ENCODE measurements at regions not wholly inside any gene's neighbourhood (a gene's known extent, or its start where the extent isn't known, plus 50 kb on each side); places are given as distances from the start of the nearest gene placed in this dataset.

DNA sequence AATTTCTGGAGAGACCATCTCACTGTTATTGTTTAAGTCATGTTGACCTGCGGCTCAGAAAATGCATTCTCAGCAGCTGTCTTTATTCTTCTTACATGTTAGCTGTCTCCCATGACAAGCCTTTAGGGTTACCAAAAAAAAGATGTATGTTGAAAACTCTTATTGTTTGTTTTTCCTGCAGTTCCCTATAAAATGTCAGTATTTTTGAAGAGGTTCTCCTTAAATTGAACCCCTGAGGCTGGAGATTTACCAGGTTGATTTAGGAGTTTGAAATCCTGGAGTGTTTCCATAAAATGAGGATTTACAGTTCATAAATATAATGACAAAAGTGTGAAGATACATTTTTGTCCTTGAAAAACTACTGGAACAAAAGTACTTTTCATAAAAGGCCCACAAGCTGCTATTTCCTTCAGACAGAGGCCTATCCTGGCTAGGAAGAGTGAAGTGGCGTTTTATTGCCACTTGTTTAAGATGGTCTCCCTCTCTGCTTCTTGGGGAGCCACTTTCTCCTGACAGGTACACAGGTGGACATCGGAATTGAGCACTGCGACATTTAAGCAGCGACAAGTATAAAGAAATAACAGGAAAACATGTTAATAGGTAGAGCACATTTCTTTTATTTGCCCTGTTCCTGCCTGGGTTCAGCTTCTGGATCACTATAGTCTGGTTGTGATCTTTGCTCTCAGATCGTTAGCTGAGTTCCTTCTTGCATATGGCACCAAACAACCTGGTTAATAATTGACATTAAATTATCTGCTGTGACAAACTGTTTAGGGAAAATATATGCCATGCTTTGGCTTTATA, 344.8 kb upstream of the RPS23 start:
- H3K27me3 ChIP-seq (ENCODE audit: low read depth): no peaks in the 10 kb centered on the region
- H3K4me3 ChIP-seq: no peak overlapping the region
- H3K9me3 ChIP-seq: no peaks in the 10 kb centered on the region
- no peaks in the 10 kb centered on the region for H3K4me1 ChIP-seq
- in situ Hi-C loops (cut with MboI; ENCODE audit: low sequenced_read_pairs): no loop called here
- DNase-seq (ENCODE audit: low spot score in 2 of 2): no peak
- H3K36me3 ChIP-seq (replicated peaks): no peaks in the 10 kb centered on the region

DNA sequence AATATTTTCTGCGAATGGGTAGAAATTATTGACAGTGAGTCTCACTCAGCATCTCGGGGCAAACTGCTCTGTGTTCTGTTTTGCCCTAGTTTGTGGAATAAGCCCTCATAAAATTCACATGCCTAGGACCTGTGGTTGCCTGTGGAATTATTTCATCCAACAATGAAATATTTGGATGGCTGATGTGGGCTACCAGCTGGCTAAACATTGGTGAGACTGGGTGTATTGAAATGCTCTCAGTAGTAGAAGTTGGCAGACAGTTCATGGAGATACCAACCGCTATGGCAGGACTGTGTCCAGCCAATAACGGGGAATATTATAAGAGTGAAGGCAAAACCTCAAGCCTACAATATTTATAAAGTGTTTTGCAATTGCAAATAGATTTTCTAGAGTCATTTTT, 344.1 kb upstream of the RPS23 start:
- in situ Hi-C loops (cut with MboI; ENCODE audit: low sequenced_read_pairs): no loop called here
- Histone ChIP-seq H3K4me3 (no peak overlapping the region), H3K27me3 (ENCODE audit: low read depth) (no peaks in the 10 kb centered on the region), H3K9me3 (no peaks in the 10 kb centered on the region), H3K4me1 (no peaks in the 10 kb centered on the region), H3K36me3 (replicated peaks) (no peaks in the 10 kb centered on the region)
- no peak for DNase-seq (ENCODE audit: low spot score in 2 of 2)

DNA sequence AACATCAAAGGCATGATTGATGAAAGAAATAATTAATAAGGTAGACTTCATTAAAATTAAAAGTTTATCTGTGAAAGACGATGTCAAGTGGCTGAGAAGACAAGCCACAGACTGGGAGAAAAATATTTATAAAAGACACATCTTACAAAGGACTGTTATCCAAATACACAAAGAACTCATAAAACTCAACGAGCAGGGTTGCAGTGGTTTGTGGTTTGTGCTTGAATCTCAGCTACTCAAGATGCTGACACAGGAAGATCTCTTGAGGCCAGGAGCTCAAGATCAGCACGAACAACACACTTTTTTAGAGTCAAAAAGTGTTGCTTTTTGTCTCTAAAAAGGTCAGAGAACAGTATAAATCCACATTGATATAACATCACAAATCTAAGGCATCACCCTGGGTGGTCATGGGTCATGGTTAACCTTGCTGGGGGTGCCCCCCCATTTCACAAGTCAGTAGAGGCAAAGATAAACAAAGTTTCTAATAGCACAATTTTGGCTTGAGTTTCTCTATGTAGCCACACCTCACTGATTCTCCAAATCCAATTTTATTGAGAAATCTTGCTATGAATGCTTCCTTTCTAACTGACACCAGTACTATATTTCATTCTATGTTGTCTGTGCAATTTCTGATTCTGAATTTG, 342.9 kb upstream of the RPS23 start:
- in situ Hi-C loops (cut with MboI; ENCODE audit: low sequenced_read_pairs): no loop called here
- no peaks in the 10 kb centered on the region for H3K4me1 ChIP-seq
- no peaks in the 10 kb centered on the region for H3K36me3 ChIP-seq (replicated peaks)
- no peaks in the 10 kb centered on the region for H3K9me3 ChIP-seq
- H3K4me3 ChIP-seq: no peak overlapping the region
- DNase-seq (ENCODE audit: low spot score in 2 of 2): no peak
- no peaks in the 10 kb centered on the region for H3K27me3 ChIP-seq (ENCODE audit: low read depth)

DNA sequence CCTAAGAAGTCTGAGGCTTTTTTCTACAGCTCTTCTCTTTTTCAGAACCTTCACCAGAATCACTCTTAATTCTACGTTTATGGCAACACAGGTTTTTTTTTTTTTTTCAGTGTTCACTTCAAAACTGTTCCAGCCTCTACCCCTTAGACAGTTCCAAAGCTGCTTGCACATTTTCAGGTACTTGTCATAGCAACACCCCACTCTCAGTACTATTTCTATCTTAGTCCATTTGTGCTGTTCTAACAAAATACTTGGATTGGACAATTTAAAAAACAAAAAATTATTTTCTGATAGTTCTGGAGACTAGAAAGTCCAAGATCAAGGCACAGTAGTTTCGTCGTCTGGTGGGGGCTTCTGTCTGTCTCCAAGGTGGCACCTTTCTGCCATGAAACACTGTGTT, 340.9 kb upstream of the RPS23 start:
- Histone ChIP-seq H3K27me3 (ENCODE audit: low read depth) (no peaks in the 10 kb centered on the region), H3K4me3 (no peak overlapping the region), H3K4me1 (no peaks in the 10 kb centered on the region), H3K9me3 (no peaks in the 10 kb centered on the region), H3K36me3 (replicated peaks) (no peaks in the 10 kb centered on the region)
- DNase-seq (ENCODE audit: low spot score in 2 of 2): no peak
- in situ Hi-C loops (cut with MboI; ENCODE audit: low sequenced_read_pairs): no loop called here

DNA sequence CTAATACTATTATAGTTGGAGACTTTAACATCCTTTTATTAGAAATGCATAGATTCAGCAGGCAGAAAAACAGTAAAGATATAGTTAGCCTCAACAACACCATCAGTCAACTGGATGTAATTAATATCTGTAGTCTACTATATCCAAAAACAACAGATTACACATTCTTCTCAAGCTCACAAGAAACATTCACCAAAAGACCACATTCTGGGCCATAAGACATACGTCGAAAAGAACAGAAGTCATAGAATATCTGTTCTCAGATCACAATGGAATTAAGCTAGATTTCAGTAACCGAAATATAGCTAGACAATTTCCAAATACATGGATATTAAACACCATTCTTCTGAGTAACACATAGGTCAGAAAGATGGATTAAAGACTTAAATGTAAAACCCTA, 336.6 kb upstream of the RPS23 start:
- H3K36me3 ChIP-seq (replicated peaks): no peaks in the 10 kb centered on the region
- H3K9me3 ChIP-seq: no peaks in the 10 kb centered on the region
- H3K27me3 ChIP-seq (ENCODE audit: low read depth): no peaks in the 10 kb centered on the region
- no peak overlapping the region for H3K4me3 ChIP-seq
- in situ Hi-C loops (cut with MboI; ENCODE audit: low sequenced_read_pairs): no loop called here
- no peaks in the 10 kb centered on the region for H3K4me1 ChIP-seq
- DNase-seq (ENCODE audit: low spot score in 2 of 2): no peak

DNA sequence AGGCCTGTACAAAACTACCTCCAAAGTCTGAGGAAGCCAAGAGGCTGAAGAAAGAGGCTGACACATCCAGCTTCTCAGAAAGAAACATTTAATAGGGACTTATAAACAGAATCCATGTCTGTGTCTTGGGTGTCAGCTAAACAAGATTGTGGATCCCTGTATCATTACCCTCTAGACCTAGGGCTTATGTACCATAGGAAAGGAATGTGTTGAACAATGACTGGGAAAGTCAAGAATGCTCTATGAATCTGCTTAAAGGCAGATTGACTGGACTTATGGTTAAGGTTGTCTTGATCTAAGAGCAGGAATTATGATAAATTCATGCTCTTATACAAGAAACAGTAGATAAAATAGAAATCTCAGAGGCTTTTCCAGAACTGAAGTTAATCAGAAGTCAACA, 335.7 kb upstream of the RPS23 start:
- Histone ChIP-seq H3K27me3 (ENCODE audit: low read depth) (no peaks in the 10 kb centered on the region), H3K4me1 (no peaks in the 10 kb centered on the region), H3K36me3 (replicated peaks) (no peaks in the 10 kb centered on the region), H3K9me3 (no peaks in the 10 kb centered on the region), H3K4me3 (no peak overlapping the region)
- no peak for DNase-seq (ENCODE audit: low spot score in 2 of 2)
- in situ Hi-C loops (cut with MboI; ENCODE audit: low sequenced_read_pairs): no loop called here

DNA sequence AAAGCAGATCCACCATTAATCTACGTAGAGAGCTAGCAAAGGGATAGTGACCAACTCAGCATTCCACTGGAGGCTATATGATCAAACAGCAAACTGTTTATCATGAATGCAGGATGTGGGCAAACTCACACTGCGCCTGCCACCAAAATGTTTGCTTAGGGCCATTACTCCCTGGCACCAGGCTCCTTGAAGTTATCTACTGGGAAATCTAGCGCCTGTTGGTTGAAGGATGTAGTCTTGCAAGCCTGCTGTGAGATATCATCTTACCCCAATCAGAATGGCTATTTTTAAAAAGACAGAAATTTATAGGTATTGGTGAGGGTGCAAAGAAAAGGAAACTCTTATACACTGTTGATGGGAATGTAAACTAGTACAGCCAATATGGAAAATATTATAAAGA, 332.5 kb upstream of the RPS23 start:
- Histone ChIP-seq H3K27me3 (ENCODE audit: low read depth) (no peaks in the 10 kb centered on the region), H3K9me3 (no peaks in the 10 kb centered on the region), H3K4me1 (no peaks in the 10 kb centered on the region), H3K36me3 (replicated peaks) (no peaks in the 10 kb centered on the region), H3K4me3 (no peak overlapping the region)
- no peak for DNase-seq (ENCODE audit: low spot score in 2 of 2)
- in situ Hi-C loops (cut with MboI; ENCODE audit: low sequenced_read_pairs): no loop called here

DNA sequence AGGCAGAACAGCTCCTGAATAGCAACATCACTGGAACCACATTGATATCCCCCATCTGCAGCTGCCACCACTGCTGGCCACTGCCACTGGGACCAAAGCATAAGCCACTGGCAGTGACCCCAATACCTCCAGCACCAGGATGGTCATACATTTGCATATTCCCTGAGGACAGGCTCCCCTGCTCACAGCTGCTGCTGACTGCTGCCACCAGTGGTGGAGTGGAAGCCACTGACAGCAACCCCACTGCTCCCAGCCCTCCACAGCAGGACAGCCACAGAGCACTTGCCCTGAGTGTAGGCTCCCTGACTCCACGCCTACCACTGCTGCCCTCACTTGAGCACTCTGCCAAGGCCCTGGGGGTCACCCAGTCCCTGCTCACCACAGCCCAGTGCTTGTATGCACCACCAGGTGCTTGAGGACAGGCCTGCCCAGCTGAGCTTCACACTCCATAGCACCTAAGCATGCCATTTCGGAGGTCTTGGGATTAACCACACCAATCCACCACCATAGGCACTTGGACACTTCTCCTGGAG, 327.4 kb upstream of the RPS23 start:
- Histone ChIP-seq H3K4me3 (no peak overlapping the region), H3K36me3 (replicated peaks) (no peaks in the 10 kb centered on the region), H3K9me3 (no peaks in the 10 kb centered on the region), H3K4me1 (no peaks in the 10 kb centered on the region), H3K27me3 (ENCODE audit: low read depth) (no peaks in the 10 kb centered on the region)
- DNase-seq (ENCODE audit: low spot score in 2 of 2): no peak
- in situ Hi-C loops (cut with MboI; ENCODE audit: low sequenced_read_pairs): no loop called here

DNA sequence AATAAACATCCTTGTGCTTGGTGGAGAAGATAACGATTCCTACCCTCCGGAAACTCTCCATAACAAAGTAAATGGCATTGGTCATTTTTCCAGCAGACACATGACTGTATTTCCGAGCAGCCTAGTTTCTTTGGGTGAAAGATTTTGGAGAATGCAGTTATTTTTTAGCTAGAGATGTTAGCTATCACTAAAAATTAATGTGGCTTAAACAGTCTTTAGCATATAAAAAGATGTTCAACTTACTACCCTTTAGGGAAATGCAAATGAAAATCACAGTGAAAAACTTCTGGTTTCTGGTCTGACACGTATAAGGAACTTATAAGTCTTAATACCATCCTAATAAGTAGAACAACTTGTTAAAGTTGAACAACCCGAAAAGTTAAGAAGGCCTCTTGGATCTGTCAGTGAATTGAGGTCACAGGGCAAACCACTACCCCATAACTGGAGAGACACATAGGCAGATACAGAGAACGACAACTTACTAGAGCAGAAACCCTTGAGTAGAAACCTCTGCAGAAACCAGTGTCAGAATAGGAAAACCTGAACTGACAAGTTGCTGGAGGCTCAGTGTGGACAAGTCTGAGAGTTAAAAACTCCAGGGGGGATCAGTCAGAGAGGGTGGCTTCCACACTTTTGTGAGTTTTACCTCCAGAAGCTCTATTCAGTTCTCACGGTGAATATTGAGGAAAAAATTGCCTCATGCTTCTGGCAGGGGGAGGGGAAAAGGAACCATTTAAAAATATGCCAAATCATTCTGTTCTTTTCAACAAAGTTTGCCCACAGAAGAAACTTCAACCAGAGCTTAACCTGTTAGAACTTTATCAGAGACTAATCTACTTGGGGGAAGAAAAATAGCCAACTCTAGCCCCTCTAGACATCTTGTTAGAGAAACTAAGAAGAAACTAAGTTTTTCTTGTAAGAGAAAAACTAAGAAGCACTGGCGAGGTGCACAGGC, 325.2 kb upstream of the RPS23 start:
- no peak for DNase-seq (ENCODE audit: low spot score in 2 of 2)
- Histone ChIP-seq H3K27me3 (ENCODE audit: low read depth) (no peaks in the 10 kb centered on the region), H3K4me1 (no peaks in the 10 kb centered on the region), H3K4me3 (no peak overlapping the region), H3K9me3 (no peaks in the 10 kb centered on the region), H3K36me3 (replicated peaks) (no peaks in the 10 kb centered on the region)
- in situ Hi-C loops (cut with MboI; ENCODE audit: low sequenced_read_pairs): no loop called here

DNA sequence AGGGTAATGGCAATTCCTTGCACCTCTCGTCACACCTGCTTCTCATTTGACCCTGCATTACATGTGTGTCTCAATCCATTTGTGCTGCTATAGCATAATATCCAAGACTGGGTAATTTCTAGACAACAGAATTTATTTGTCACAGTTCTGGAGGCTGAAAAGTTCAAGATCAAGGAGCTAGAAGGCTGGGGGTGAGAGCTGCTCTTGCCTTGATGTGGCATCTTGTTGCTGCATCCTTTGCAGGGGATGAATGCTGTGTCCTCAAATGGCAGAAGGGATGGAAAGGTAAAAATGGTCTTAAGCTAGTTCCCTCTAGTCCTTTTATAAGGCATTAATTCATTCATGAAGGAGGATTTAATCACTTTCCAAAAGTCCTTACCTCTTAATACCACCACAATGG, 323.7 kb upstream of the RPS23 start:
- H3K4me1 ChIP-seq: no peaks in the 10 kb centered on the region
- H3K27me3 ChIP-seq (ENCODE audit: low read depth): no peaks in the 10 kb centered on the region
- H3K36me3 ChIP-seq (replicated peaks): no peaks in the 10 kb centered on the region
- no peak overlapping the region for H3K4me3 ChIP-seq
- H3K9me3 ChIP-seq: no peaks in the 10 kb centered on the region
- no peak for DNase-seq (ENCODE audit: low spot score in 2 of 2)
- in situ Hi-C loops (cut with MboI; ENCODE audit: low sequenced_read_pairs): no loop called here

DNA sequence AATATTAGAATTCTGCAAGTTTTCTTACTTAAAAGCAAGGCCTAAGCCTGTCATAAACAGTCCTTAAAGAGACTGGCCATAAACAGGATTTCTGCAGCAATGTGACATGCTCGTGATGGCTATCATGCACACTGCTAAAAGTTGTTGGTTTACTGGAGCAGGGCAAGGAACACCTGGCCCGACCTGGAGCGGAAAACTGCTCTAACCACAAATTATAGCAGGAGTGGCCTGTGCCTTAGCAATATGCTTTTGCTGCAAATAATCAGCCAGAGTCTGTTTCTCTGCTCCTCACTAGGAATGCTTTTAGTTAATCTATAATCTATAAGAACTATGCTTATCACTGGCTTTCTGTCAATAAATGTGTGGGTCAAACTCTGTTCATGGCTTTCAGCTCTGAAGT, 322.9 kb upstream of the RPS23 start:
- in situ Hi-C loops (cut with MboI; ENCODE audit: low sequenced_read_pairs): no loop called here
- Histone ChIP-seq H3K9me3 (no peaks in the 10 kb centered on the region), H3K36me3 (replicated peaks) (no peaks in the 10 kb centered on the region), H3K4me3 (no peak overlapping the region), H3K4me1 (no peaks in the 10 kb centered on the region), H3K27me3 (ENCODE audit: low read depth) (no peaks in the 10 kb centered on the region)
- DNase-seq (ENCODE audit: low spot score in 2 of 2): no peak

DNA sequence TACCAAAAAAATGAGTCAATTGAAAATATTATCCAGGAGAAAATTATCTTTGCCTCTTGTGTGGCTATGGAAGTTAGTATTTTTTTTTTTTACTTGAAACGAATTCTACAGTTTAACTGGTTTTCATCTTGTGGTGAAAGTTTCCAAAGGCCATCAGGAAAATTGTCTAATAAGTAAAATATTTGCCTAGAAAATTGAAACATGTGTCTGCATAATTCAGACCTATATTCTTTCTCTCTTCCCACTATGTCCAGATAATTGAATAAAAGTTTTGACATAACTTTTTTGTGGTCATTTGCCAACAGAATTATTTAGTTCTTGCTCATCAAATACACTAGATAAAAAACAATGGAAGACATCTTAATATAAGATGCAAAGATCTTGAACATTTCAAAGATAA, 321.5 kb upstream of the RPS23 start:
- H3K27me3 ChIP-seq (ENCODE audit: low read depth): no peaks in the 10 kb centered on the region
- in situ Hi-C loops (cut with MboI; ENCODE audit: low sequenced_read_pairs): no loop called here
- no peaks in the 10 kb centered on the region for H3K36me3 ChIP-seq (replicated peaks)
- no peaks in the 10 kb centered on the region for H3K4me1 ChIP-seq
- no peak overlapping the region for H3K4me3 ChIP-seq
- no peak for DNase-seq (ENCODE audit: low spot score in 2 of 2)
- H3K9me3 ChIP-seq: no peaks in the 10 kb centered on the region

DNA sequence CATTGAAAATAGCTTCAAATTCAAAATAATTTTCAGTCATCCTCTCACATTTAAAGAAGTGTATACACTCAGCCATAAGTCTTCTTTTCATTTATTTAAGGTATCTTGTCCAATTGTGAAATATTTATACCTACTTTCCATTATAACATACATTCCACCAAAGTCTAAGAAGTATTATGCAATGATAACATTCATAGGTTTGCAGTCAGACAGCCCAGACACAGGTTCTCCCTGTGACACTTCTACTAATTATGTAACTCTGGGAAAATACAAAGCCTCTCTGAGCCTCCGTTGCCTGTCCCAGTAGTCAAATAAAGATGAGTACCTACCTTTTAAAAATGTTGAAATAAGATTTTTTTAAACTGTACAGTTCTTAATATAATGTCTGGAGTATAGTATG, 320.9 kb upstream of the RPS23 start:
- no peaks in the 10 kb centered on the region for H3K27me3 ChIP-seq (ENCODE audit: low read depth)
- no peak overlapping the region for H3K4me3 ChIP-seq
- DNase-seq (ENCODE audit: low spot score in 2 of 2): no peak
- in situ Hi-C loops (cut with MboI; ENCODE audit: low sequenced_read_pairs): no loop called here
- H3K9me3 ChIP-seq: no peaks in the 10 kb centered on the region
- H3K36me3 ChIP-seq (replicated peaks): no peaks in the 10 kb centered on the region
- no peaks in the 10 kb centered on the region for H3K4me1 ChIP-seq

DNA sequence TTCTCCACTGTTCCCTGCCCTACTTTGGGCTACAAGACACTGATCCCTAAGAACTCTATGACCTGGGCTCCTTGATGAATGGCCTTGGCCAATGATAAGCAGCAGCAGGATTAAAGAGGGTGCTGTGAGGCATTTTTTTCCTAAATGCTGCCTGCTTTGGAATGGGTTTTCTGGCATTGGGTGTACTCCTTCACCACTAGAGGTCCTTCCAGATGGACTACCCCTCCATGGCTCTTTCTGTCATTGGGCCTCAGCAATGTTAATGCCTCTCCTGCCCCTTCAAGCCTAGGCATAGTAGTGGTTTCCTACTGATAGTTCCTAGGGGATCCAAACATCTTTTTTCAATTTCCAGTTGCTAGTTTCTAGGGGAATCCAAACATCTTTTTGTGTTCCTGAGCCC, 319.3 kb upstream of the RPS23 start:
- Histone ChIP-seq H3K9me3 (no peaks in the 10 kb centered on the region), H3K36me3 (replicated peaks) (no peaks in the 10 kb centered on the region), H3K4me1 (no peaks in the 10 kb centered on the region), H3K27me3 (ENCODE audit: low read depth) (no peaks in the 10 kb centered on the region), H3K4me3 (no peak overlapping the region)
- DNase-seq (ENCODE audit: low spot score in 2 of 2): peak in 1 of 2 experiments; percentile 11
- in situ Hi-C loops (cut with MboI; ENCODE audit: low sequenced_read_pairs): no loop called here
